ENCODE measurements at regions not wholly inside any gene's neighbourhood (a gene's known extent, or its start where the extent isn't known, plus 50 kb on each side); places are given as distances from the start of the nearest gene placed in this dataset.

DNA sequence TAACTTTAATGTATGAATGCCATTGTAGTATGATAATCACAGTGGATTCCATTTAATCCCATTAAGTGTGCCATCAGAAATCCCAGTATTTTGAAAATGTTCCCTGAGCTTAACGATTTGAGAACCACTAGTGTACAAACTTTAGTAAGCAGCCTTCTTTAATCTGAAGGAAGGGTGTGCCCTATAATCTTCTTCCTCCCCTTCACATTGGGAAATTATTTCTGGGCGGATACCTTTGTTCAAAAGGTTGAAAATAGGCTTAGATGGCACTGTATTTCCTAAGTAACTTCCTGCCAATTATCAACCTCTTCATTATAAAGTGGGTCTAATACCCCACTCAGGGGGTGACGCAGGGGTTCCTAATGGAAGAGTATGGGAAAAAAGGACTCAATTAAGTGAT, 62.4 kb downstream of the GTPBP8 start:
- Histone ChIP-seq H3K4me3 (ENCODE audit: insufficient read depth, low read depth, low read length) (no peak overlapping the region), H2BK15ac (ENCODE audit: low read depth, low read length) (no peak overlapping the region), H3K9me3 (ENCODE audit: control insufficient read depth, insufficient read depth, low read length) (no peaks in the 10 kb centered on the region), H4K20me1 (ENCODE audit: insufficient read depth, low read length) (no peaks in the 10 kb centered on the region), H4K8ac (ENCODE audit: low read depth in 2 of 2, low read length in 2 of 2) (no peak overlapping the region), H4K91ac (ENCODE audit: insufficient read depth, low read depth, low read length) (no peak overlapping the region), H2BK120ac (ENCODE audit: low read depth, low read length) (no peak overlapping the region), H3K27me3 (ENCODE audit: control insufficient read depth, insufficient read depth, low read length) (peaks cover 17% of the 10 kb centered on the region), H3K27ac (ENCODE audit: insufficient read depth, low read length) (no peak overlapping the region), H3K23ac (ENCODE audit: low read depth, low read length) (no peak overlapping the region), H3K14ac (replicated peaks; ENCODE audit: low read depth, low read length) (no peak overlapping the region), H3K9me1 (ENCODE audit: insufficient read depth, low read length) (no peaks in the 10 kb centered on the region), H3K36me3 (ENCODE audit: control insufficient read depth, insufficient read depth, low read length) (no peaks in the 10 kb centered on the region), H2AK9ac (replicated peaks; ENCODE audit: low read depth, low read length, poor library complexity) (no peak overlapping the region), H3K9ac (ENCODE audit: low read depth, low read length) (no peak overlapping the region), H4K5ac (ENCODE audit: low read depth, low read length) (no peak overlapping the region), H3K4ac (ENCODE audit: low read depth, low read length) (no peak overlapping the region), H2AK5ac (ENCODE audit: low read depth, low read length) (no peak overlapping the region), H2BK5ac (ENCODE audit: low read depth, low read length, poor library complexity, severe bottlenecking) (no peak overlapping the region), H3K4me1 (ENCODE audit: control insufficient read depth, insufficient read depth, low read length) (peaks cover 5% of the 10 kb centered on the region), H3K79me1 (ENCODE audit: low read depth in 1 of 2, low read length in 2 of 2) (no peaks in the 10 kb centered on the region), H3K18ac (ENCODE audit: low read depth, low read length) (no peak overlapping the region), H2BK20ac (ENCODE audit: low read depth, low read length) (no peak overlapping the region), H3K4me2 (ENCODE audit: low read depth, low read length) (no peak overlapping the region), H2AFZ (replicated peaks; ENCODE audit: low read length, poor library complexity) (no peak overlapping the region), H3K56ac (ENCODE audit: extremely low read depth, insufficient read depth, low read length) (no peak overlapping the region)
- BruUV-seq (replicated peaks) = no TSS peak
- ChIA-PET CTCF (interaction anchor here (0.6 to 3.0 kb wide), 2 partner anchors 235 to 329 kb away, joined by 3 to 15 read pairs; no protein-coding TSS in a partner anchor), POLR2A (ENCODE audit: unreplicated experiment) (no interaction called here)
- no peak for DNase-seq
- in situ Hi-C loops (cut with MboI; ENCODE audit: low sequenced_read_pairs) = loop anchor here (10.0 kb wide), 1 partner anchor 572 kb away; no protein-coding TSS in a partner anchor
- no CpG with 5 or more reads among the region's 3 CpGs for WGBS, 2 experiments (ENCODE audit: extremely low coverage in 2 of 2, insufficient read length in 1 of 2)
- intact Hi-C loops (cut with micrococcal nuclease) = loop anchor here (10.0 kb wide), 4 partner anchors 82 to 692 kb away; partner anchors contain the start of genes ATP6V1A and NAA50
- ATAC-seq (ENCODE audit: low read depth) = no peak
- TF ChIP-seq MAZ (IDR thresholded peaks at IDR 0.05; ENCODE audit: borderline replicate concordance, low read depth, low read length) (no peak), SMC3 (IDR thresholded peaks at IDR 0.05; ENCODE audit: low read depth, low read length) (no peak), RFX5 (IDR thresholded peaks at IDR 0.05; ENCODE audit: low read depth, low read length) (no peak), NFE2L2 (IDR thresholded peaks at IDR 0.05; ENCODE audit: low read depth, low read length) (no peak), FOS (IDR thresholded peaks at IDR 0.05; ENCODE audit: low read depth, low read length) (no peak), RAD21 (IDR thresholded peaks at IDR 0.05; ENCODE audit: low read length) (no peak), CEBPB (IDR thresholded peaks at IDR 0.05; ENCODE audit: low read depth, low read length) (no peak)
- TF ChIP-seq, protein P1, sequence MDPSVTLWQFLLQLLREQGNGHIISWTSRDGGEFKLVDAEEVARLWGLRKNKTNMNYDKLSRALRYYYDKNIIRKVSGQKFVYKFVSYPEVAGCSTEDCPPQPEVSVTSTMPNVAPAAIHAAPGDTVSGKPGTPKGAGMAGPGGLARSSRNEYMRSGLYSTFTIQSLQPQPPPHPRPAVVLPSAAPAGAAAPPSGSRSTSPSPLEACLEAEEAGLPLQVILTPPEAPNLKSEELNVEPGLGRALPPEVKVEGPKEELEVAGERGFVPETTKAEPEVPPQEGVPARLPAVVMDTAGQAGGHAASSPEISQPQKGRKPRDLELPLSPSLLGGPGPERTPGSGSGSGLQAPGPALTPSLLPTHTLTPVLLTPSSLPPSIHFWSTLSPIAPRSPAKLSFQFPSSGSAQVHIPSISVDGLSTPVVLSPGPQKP (IDR thresholded peaks at IDR 0.05; ENCODE audit: borderline replicate concordance, low read depth, low read length) = no peak
- TF ChIP-seq, protein P2, sequence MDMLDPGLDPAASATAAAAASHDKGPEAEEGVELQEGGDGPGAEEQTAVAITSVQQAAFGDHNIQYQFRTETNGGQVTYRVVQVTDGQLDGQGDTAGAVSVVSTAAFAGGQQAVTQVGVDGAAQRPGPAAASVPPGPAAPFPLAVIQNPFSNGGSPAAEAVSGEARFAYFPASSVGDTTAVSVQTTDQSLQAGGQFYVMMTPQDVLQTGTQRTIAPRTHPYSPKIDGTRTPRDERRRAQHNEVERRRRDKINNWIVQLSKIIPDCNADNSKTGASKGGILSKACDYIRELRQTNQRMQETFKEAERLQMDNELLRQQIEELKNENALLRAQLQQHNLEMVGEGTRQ (IDR thresholded peaks at IDR 0.05; ENCODE audit: low read depth, low read length) = no peak
- dilution Hi-C loops (cut with HindIII; ENCODE audit: low sequenced_read_pairs, unreplicated experiment) = no loop called here

Data from IMR-90 (cell line).